ENCODE measurements at regions not wholly inside any gene's neighbourhood (a gene's known extent, or its start where the extent isn't known, plus 50 kb on each side); places are given as distances from the start of the nearest gene placed in this dataset.

GRCh38 chrX:42933187-42933586 is 155.2 kb upstream of the PPP1R2C start:
- TF ChIP-seq ZBTB7A (tag by site-specific recombination; IDR thresholded peaks at IDR 0.05; ENCODE audit: low read depth) (no peak), CTCF (tag by site-specific recombination; IDR thresholded peaks at IDR 0.05) (no peak), ZNF747 (tag by site-specific recombination; IDR thresholded peaks at IDR 0.05) (no peak), ZBTB44 (tag by site-specific recombination; IDR thresholded peaks at IDR 0.05) (no peak), MYNN (tag by site-specific recombination; IDR thresholded peaks at IDR 0.05; ENCODE audit: borderline replicate concordance) (no peak), BCL11A (tag by site-specific recombination; IDR thresholded peaks at IDR 0.05; ENCODE audit: low read depth) (no peak), GLIS2 (tag by site-specific recombination; IDR thresholded peaks at IDR 0.05) (no peak), ZSCAN16 (tag by site-specific recombination; IDR thresholded peaks at IDR 0.05) (no peak), ZNF354C (tag by site-specific recombination; IDR thresholded peaks at IDR 0.05; ENCODE audit: borderline replicate concordance, low read depth) (no peak), REST (tag by site-specific recombination; IDR thresholded peaks at IDR 0.05) (no peak)
- TF ChIP-seq, protein P1, sequence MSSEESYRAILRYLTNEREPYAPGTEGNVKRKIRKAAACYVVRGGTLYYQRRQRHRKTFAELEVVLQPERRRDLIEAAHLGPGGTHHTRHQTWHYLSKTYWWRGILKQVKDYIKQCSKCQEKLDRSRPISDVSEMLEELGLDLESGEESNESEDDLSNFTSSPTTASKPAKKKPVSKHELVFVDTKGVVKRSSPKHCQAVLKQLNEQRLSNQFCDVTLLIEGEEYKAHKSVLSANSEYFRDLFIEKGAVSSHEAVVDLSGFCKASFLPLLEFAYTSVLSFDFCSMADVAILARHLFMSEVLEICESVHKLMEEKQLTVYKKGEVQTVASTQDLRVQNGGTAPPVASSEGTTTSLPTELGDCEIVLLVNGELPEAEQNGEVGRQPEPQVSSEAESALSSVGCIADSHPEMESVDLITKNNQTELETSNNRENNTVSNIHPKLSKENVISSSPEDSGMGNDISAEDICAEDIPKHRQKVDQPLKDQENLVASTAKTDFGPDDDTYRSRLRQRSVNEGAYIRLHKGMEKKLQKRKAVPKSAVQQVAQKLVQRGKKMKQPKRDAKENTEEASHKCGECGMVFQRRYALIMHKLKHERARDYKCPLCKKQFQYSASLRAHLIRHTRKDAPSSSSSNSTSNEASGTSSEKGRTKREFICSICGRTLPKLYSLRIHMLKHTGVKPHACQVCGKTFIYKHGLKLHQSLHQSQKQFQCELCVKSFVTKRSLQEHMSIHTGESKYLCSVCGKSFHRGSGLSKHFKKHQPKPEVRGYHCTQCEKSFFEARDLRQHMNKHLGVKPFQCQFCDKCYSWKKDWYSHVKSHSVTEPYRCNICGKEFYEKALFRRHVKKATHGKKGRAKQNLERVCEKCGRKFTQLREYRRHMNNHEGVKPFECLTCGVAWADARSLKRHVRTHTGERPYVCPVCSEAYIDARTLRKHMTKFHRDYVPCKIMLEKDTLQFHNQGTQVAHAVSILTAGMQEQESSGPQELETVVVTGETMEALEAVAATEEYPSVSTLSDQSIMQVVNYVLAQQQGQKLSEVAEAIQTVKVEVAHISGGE (tag by site-specific recombination; conservative IDR thresholded peaks at IDR 0.05; ENCODE audit: low read depth), result no peak
